ENCODE measurements at regions not wholly inside any gene's neighbourhood (a gene's known extent, or its start where the extent isn't known, plus 50 kb on each side); places are given as distances from the start of the nearest gene placed in this dataset.

GRCh38 chr10:3702569-3702968 is 82.4 kb downstream of the KLF6 start:
- CTCF ChIA-PET: no interaction called here
- intact Hi-C loops (cut with micrococcal nuclease; ENCODE audit: unreplicated experiment): no loop called here

DNA sequence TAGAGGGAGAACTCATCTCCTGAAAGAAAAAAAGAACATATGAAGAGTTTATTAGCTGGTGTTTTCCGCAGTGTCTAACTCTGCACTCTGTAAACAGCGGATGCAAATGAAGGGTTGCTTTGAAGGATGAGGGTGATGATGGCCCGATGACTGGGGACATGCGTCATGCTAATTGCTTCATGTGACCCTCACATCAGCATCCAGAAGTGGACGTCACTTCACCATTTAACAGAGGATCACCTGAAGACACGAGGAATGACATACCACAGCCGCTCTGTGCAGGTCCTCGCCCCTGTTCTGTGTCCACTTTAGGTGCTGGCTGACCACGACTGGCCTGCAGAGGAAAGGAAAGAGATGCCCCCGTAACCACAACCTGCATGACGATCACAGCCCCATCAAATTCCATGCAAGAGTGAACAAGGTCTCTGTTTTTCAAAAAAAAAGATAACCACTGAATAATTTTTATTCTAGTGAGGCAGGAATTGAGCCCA is 82.9 kb downstream of the KLF6 start:
- Histone ChIP-seq H3K27me3 (replicated peaks; ENCODE audit: insufficient read depth, low read depth, low read length, poor library complexity) (no peaks in the 10 kb centered on the region), H3K4me1 (ENCODE audit: insufficient read depth, low read length, poor library complexity, severe bottlenecking) (peaks cover 21% of the 10 kb centered on the region), H3K9me3 (ENCODE audit: low read depth, low read length, poor library complexity, severe bottlenecking) (no peaks in the 10 kb centered on the region), H3K27ac (ENCODE audit: low read depth, low read length, poor library complexity, severe bottlenecking) (no peak overlapping the region), H3K36me3 (ENCODE audit: insufficient read depth, low read length, poor library complexity, severe bottlenecking) (no peaks in the 10 kb centered on the region), H3K4me3 (ENCODE audit: low read depth, low read length, poor library complexity, severe bottlenecking) (no peak overlapping the region)
- BruUV-seq (replicated peaks): no TSS peak
- ChIA-PET POLR2A (ENCODE audit: low non-redundant PET) (no interaction called here), CTCF (no interaction called here)
- intact Hi-C loops (cut with micrococcal nuclease; ENCODE audit: unreplicated experiment): no loop called here
- TF ChIP-seq, protein P1, sequence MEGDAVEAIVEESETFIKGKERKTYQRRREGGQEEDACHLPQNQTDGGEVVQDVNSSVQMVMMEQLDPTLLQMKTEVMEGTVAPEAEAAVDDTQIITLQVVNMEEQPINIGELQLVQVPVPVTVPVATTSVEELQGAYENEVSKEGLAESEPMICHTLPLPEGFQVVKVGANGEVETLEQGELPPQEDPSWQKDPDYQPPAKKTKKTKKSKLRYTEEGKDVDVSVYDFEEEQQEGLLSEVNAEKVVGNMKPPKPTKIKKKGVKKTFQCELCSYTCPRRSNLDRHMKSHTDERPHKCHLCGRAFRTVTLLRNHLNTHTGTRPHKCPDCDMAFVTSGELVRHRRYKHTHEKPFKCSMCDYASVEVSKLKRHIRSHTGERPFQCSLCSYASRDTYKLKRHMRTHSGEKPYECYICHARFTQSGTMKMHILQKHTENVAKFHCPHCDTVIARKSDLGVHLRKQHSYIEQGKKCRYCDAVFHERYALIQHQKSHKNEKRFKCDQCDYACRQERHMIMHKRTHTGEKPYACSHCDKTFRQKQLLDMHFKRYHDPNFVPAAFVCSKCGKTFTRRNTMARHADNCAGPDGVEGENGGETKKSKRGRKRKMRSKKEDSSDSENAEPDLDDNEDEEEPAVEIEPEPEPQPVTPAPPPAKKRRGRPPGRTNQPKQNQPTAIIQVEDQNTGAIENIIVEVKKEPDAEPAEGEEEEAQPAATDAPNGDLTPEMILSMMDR (conservative IDR thresholded peaks at IDR 0.05; ENCODE audit: low read depth, low read length): no peak
- DNase-seq (ENCODE audit: low spot score): no peak

More at GRCh38 chr10:3702569-3702968, 82.4 kb downstream of the KLF6 start:
- POLR2A ChIA-PET (ENCODE audit: low non-redundant PET): no interaction called here
- H3K4me1 ChIP-seq (ENCODE audit: insufficient read depth, low read length, poor library complexity, severe bottlenecking): peaks cover 21% of the 10 kb centered on the region
- no peaks in the 10 kb centered on the region for H3K36me3 ChIP-seq (ENCODE audit: insufficient read depth, low read length, poor library complexity, severe bottlenecking)
- TF ChIP-seq EZH2 (IDR thresholded peaks at IDR 0.05; ENCODE audit: borderline replicate concordance, low read depth, low read length, poor library complexity, severe bottlenecking): no peak
- TF ChIP-seq, protein P1 (conservative IDR thresholded peaks at IDR 0.05; ENCODE audit: low read depth, low read length): no peak
- no peak overlapping the region for H3K27ac ChIP-seq (ENCODE audit: low read depth, low read length, poor library complexity, severe bottlenecking)
- H3K4me3 ChIP-seq (ENCODE audit: low read depth, low read length, poor library complexity, severe bottlenecking): no peak overlapping the region
- H3K9me3 ChIP-seq (ENCODE audit: low read depth, low read length, poor library complexity, severe bottlenecking): no peaks in the 10 kb centered on the region
- no TSS peak for BruUV-seq (replicated peaks)
- no peak for DNase-seq (ENCODE audit: low spot score)
- no peaks in the 10 kb centered on the region for H3K27me3 ChIP-seq (replicated peaks; ENCODE audit: insufficient read depth, low read depth, low read length, poor library complexity)

- DNase-seq (ENCODE audit: low spot score): no peak
- Histone ChIP-seq H3K27me3 (replicated peaks; ENCODE audit: insufficient read depth, low read depth, low read length, poor library complexity) (no peaks in the 10 kb centered on the region), H3K36me3 (ENCODE audit: insufficient read depth, low read length, poor library complexity, severe bottlenecking) (no peaks in the 10 kb centered on the region), H3K4me1 (ENCODE audit: insufficient read depth, low read length, poor library complexity, severe bottlenecking) (peaks cover 21% of the 10 kb centered on the region), H3K9me3 (ENCODE audit: low read depth, low read length, poor library complexity, severe bottlenecking) (no peaks in the 10 kb centered on the region), H3K27ac (ENCODE audit: low read depth, low read length, poor library complexity, severe bottlenecking) (no peak overlapping the region), H3K4me3 (ENCODE audit: low read depth, low read length, poor library complexity, severe bottlenecking) (no peak overlapping the region)
- intact Hi-C loops (cut with micrococcal nuclease; ENCODE audit: unreplicated experiment): no loop called here
- ChIA-PET POLR2A (ENCODE audit: low non-redundant PET) (no interaction called here), CTCF (no interaction called here)
- BruUV-seq (replicated peaks): no TSS peak
- TF ChIP-seq, protein P1 (conservative IDR thresholded peaks at IDR 0.05; ENCODE audit: low read depth, low read length): no peak
- no peak for TF ChIP-seq EZH2 (IDR thresholded peaks at IDR 0.05; ENCODE audit: borderline replicate concordance, low read depth, low read length, poor library complexity, severe bottlenecking)
Observed at GRCh38 chr10:3701491-3701890, 83.5 kb downstream of the KLF6 start.

All from A673 (cell line).